Heart right ventricle (tissue), 16 donors: ENCODE measurements at regions not wholly inside any gene's neighbourhood (a gene's known extent, or its start where the extent isn't known, plus 50 kb on each side); places are given as distances from the start of the nearest gene placed in this dataset.

Experiments
- ATAC-seq, 8 donors: fragments of 200-7000 bp; cut with Tn5 transposase; one replicate each; pipeline ENCODE4 v1.9.1; 2020; ENCODE audit warnings: mild to moderate bottlenecking in 8 of 8, moderate library complexity in 8 of 8, moderate number of reproducible peaks in 1 of 8
- DNase-seq, 2 donors: peaks; one replicate each; pipeline ENCODE4 v3.0.0-alpha.2; 2020
- H3K27ac ChIP-seq, 10 donors: fragments of 200-600 bp; sonication (generic) in 2 of 10; one replicate each; pipeline versions ENCODE4 v1.5.0 to v1.8.0; 2020 to 2022; ENCODE audit warnings: mild to moderate bottlenecking in 3 of 10
- H3K27me3 ChIP-seq, 7 donors: fragments of 200-600 bp; one replicate each; pipeline ENCODE4 v1.8.0; 2021 to 2022; ENCODE audit warnings: mild to moderate bottlenecking in 2 of 7
- H3K36me3 ChIP-seq, 9 donors: fragments of 200-600 bp; sonication (generic) in 1 of 9; one replicate each; pipeline versions ENCODE4 v1.5.0 to v1.8.0; 2020 to 2022; ENCODE audit warnings: mild to moderate bottlenecking in 2 of 9
- H3K4me1 ChIP-seq, 9 donors: fragments of 200-600 bp; sonication (generic) in 1 of 9; one replicate each; pipeline versions ENCODE4 v1.5.0 to v1.8.0; 2020 to 2022; ENCODE audit warnings: mild to moderate bottlenecking in 4 of 9
- H3K4me3 ChIP-seq, 10 donors: fragments of 200-600 bp; sonication (generic) in 2 of 10; one replicate each; pipeline versions ENCODE4 v1.5.0 to v1.8.0; 2020 to 2022; ENCODE audit warnings: mild to moderate bottlenecking in 7 of 10, moderate library complexity in 2 of 10
- H3K9me3 ChIP-seq, 11 donors: fragments of 200-600 bp in 10 of 11; sonication (generic) in 2 of 11; one replicate each; pipeline versions ENCODE4 v1.5.0 to v1.8.0; 2013 to 2022; ENCODE audit warnings: mild to moderate bottlenecking in 2 of 11, control low read depth in 1 of 11, moderate library complexity in 1 of 11
- CTCF ChIP-seq, 9 donors: fragments of 200-600 bp; sonication (generic) in 2 of 9; IDR thresholded peaks; one replicate each; pipeline versions ENCODE4 v1.5.0 to v1.8.0; 2021 to 2022; ENCODE audit warnings: antibody characterized with exemption in 9 of 9, mild to moderate bottlenecking in 5 of 9, moderate library complexity in 1 of 9
- WGBS, 2 donors: extraction: QIAGEN DNeasy Blood & Tissue Kit; methylation state at CpG; one replicate each; pipeline ENCODE4 v1.1.7; 2013; ENCODE audit warnings: inconsistent platforms in 1 of 2; 5-methylcytosine and 5-hydroxymethylcytosine counted together
- intact Hi-C, 10 donors: fragments of 100-400 bp; cut with DNase I; formaldehyde crosslinking; loops; one replicate each; pipeline versions ENCODE4 v1.11.1 to v1.14.2; 2022
- donor health status: Arrhythmogenic right ventricular cardiomyopathy.
- donor health status: ischemic (EF 13 %, LVEDD 7.1; RV severe dilation, severe dysfunction).
- donor health status: healthy with polysubstance abuse.
- donor health status: DM: no; HTN: yes; CAD: no.
- donor health status: DM: no; HTN: no; CAD: no.
- donor health status: ischemic (EF 25% LVEDD 6.9; RV normal size, moderate dysfunction).
- donor health status: ischemic (EF 25% LVEDD 5.7; RV mildly dilated, moderate dysfunction).
- donor health status: healthy.
- donor health status: DM: yes; HTN: yes; CAD: no.
- donor health status: Ischemic cardiomyopathy.
- donor health status: ischemic (EF 35%, LVEDD 5.7; RV mildly dilated, moderate dysfunction).
- donor health status: nonischemic (EF 11% LVEDD 7.7; RV severe dilation, severe dysfunction).
- donor health status: DM: yes; HTN: yes; CAD: no.
- donor health status: PGD.
- donor health status: ischemic (EF 29% LVEDD 5.4; RV normal size, mild dysfunction).
- donor health status: nonischemic (EF 23%, LVEDD 6.1; RV moderate dilation, normal function).

GRCh38 chr1:59128239-59128736, 168.6 kb upstream of the FGGY start:
- DNase-seq (no peak), ATAC-seq (no peak)
- no peak overlapping the region for H3K4me3 ChIP-seq
- H3K4me1 ChIP-seq = peaks cover 0 to 18% (median 0%) of the 10 kb centered on the region in 9 donors
- no peak overlapping the region for H3K27ac ChIP-seq
- whole genome bisulfite sequencing, 2 donors = 93 to 94% methylated on average over 1 of the region's 1 CpG
- intact Hi-C loops = no loop called here
- H3K9me3 ChIP-seq = peaks cover 0 to 3% (median 0%) of the 10 kb centered on the region in 11 donors
- H3K36me3 ChIP-seq = no peaks in the 10 kb centered on the region
- H3K27me3 ChIP-seq = no peaks in the 10 kb centered on the region
- no peak for TF ChIP-seq CTCF (IDR thresholded peaks at IDR 0.05)

GRCh38 chr1:59128784-59129227, 168.1 kb upstream of the FGGY start:
- intact Hi-C loops = no loop called here
- Histone ChIP-seq H3K27ac (no peak overlapping the region), H3K4me1 (peaks cover 0 to 15% (median 0%) of the 10 kb centered on the region in 9 donors), H3K4me3 (no peak overlapping the region), H3K36me3 (no peaks in the 10 kb centered on the region), H3K9me3 (peaks cover 0 to 3% (median 0%) of the 10 kb centered on the region in 11 donors), H3K27me3 (no peaks in the 10 kb centered on the region)
- DNase-seq (no peak), ATAC-seq (no peak)
- TF ChIP-seq CTCF (IDR thresholded peaks at IDR 0.05) = no peak
- WGBS, 2 donors = 78 to 86% methylated on average over 4 of the region's 4 CpGs

GRCh38 chr1:59132295-59132694, 164.6 kb upstream of the FGGY start:
- H3K4me1 ChIP-seq = peaks cover 0 to 24% (median 7%) of the 10 kb centered on the region in 9 donors
- peaks cover 0 to 3% (median 0%) of the 10 kb centered on the region in 11 donors for H3K9me3 ChIP-seq
- 66 to 75% methylated on average over 5 of the region's 5 CpGs for WGBS, 2 donors
- H3K4me3 ChIP-seq = no peak overlapping the region
- intact Hi-C loops = no loop called here
- H3K27me3 ChIP-seq = no peaks in the 10 kb centered on the region
- H3K36me3 ChIP-seq = no peaks in the 10 kb centered on the region
- no peak for ATAC-seq
- no peak for DNase-seq
- no peak for TF ChIP-seq CTCF (IDR thresholded peaks at IDR 0.05)
- H3K27ac ChIP-seq = no peak overlapping the region

GRCh38 chr1:59133997-59134396, 162.9 kb upstream of the FGGY start:
- Histone ChIP-seq H3K36me3 (no peaks in the 10 kb centered on the region), H3K27me3 (no peaks in the 10 kb centered on the region), H3K4me1 (peaks cover 2 to 41% (median 23%) of the 10 kb centered on the region in 9 donors), H3K9me3 (peaks cover 0 to 3% (median 0%) of the 10 kb centered on the region in 11 donors), H3K4me3 (no peak overlapping the region), H3K27ac (no peak overlapping the region)
- DNase-seq (no peak), ATAC-seq (no peak)
- TF ChIP-seq CTCF (IDR thresholded peaks at IDR 0.05) = no peak
- 96 to 100% methylated on average over 1 of the region's 1 CpG for WGBS, 2 donors
- intact Hi-C loops = no loop called here
